GM18867 (cell line): ENCODE measurements at regions not wholly inside any gene's neighbourhood (a gene's known extent, or its start where the extent isn't known, plus 50 kb on each side); places are given as distances from the start of the nearest gene placed in this dataset.

Experiments
- ATAC-seq: cut with Tn5 transposase; IDR thresholded peaks from one replicate; pipeline ENCODE4 v1.9.1; 2021; ENCODE audit warnings: mild to moderate bottlenecking, moderate library complexity; ENCODE audit not compliant: unreplicated experiment

DNA sequence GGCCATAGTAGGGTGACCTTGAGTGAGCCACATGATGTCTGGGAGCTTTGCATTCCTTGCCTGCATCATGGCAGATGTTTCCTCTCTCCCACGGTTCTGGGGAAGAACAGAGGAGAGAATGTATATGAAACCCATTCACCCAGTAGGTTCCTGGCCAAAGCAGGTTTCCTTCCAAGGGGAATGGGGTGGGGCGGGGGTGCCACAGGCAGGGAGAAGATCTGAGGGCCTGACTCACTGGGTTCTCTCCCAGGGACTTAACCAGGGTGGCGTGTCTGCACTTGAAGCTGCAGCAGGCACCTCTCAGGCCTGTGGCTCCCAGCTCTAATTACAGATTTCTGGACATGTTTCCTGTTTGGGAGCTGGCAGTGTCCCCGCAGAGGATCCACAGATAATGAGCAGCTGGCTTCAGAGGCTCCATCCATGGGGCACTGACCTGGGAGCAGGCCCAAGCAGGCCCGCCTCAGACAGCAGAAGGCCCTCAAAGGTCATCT is 50.2 kb upstream of the ZMIZ1 start:
- ATAC-seq = no peak
